ENCODE measurements at regions not wholly inside any gene's neighbourhood (a gene's known extent, or its start where the extent isn't known, plus 50 kb on each side); places are given as distances from the start of the nearest gene placed in this dataset.
"Not testable (repeated sequence)": the region's sequence is repeated elsewhere in the genome, so short reads cannot be mapped to it uniquely, and the experiment has no call there.

DNA sequence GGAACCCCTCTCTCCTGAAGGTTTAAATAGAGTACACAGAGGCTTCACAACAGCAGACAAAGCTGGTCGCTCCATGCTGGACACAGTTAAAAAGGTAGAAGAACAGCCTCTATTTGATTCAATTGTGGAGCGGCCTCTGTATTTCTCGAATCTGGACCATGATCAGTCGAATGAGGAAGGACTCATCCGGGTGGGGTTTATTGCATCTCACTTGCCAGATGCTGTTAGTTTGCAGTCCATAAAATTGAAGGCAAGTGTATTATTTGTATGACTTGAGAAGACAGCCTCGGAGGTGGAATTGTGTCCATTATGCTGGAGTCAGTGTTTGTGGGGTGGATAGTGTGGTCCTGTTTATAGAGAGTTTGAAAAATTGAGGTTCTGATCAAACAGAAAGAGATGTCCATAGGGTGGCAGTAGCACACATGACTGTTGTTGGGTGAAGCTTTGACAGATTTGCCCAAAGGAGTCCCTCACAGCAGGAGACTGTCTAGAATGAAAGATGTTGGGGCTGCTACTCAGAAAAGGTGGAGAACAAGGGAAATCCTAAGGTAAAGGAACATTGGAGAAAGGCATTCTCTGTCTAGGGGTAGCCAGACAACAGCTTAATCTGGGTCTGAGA, 545.5 kb downstream of the RPIA start:
- intact Hi-C loops (cut with DNase I); DNase-seq (ENCODE audit: low spot score): not testable (repeated sequence)

DNA sequence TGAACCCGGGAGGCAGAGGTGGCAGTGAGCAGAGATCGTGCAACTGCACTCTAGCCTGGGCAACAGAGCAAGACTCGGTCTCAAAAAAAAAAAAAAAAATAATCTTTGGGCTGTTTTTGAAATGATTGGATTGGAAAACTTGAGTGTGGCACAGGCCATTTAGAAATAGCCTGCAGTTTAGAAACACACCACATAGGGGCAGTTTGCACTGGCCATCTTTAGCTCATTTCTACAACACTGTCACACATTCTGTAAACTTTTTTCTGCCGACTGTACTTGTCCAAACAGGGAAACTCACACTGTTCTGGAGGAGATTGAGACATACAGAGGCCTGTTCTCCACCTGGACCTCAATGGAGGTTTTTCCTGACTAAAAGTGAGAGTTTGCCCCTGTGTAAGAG, 546.3 kb downstream of the RPIA start:
- intact Hi-C loops (cut with DNase I); DNase-seq (ENCODE audit: low spot score): not testable (repeated sequence)

DNA sequence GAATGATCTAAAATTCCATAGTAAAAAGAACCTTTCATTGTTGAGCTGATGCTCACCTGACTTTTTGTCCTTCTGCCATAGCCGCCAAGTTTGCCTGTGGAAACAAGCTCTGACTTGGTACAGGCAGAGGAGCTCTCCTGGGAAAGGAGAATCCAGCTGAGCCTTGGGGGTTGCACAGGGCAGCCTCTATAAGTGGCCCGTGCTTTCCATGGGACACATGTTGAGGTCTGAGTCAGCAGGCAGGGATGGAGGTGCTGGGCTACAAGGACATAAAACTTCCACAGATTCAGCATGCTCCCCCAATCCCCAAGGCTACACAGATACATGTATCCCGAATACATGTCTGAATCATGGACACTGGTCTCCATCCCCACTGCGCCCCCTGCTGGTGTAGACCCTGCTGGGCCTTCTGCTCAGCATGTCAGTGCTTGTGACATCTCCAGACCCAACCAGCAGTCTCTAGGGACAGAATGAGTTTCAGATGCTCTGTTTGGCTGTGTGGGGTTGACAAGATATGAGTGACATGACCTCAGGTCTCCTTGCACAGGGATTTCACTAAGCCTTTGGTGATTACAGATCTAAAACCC, 551.7 kb downstream of the RPIA start:
- DNase-seq (ENCODE audit: low spot score); intact Hi-C loops (cut with DNase I): not testable (repeated sequence)

DNA sequence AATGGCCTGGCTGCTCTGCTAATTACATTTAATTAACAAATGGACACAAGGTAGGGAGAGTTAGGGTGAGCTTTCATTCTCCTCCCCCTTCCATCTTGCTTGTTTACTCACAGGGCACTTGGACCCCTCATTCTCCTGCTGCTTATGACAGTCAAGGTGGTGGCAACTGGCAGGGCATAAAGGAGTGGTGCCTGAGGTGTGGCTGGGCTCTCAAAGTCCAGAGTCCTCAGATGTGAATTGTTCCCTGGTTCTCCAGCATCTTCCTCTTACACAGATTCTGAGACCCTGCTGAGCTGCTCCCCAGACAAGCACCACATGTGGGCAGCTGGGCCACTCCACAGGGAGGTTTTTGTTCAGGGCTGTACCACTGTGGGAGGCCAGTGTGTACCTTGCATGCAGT, 552.9 kb downstream of the RPIA start:
- intact Hi-C loops (cut with DNase I); DNase-seq (ENCODE audit: low spot score): not testable (repeated sequence)

DNA sequence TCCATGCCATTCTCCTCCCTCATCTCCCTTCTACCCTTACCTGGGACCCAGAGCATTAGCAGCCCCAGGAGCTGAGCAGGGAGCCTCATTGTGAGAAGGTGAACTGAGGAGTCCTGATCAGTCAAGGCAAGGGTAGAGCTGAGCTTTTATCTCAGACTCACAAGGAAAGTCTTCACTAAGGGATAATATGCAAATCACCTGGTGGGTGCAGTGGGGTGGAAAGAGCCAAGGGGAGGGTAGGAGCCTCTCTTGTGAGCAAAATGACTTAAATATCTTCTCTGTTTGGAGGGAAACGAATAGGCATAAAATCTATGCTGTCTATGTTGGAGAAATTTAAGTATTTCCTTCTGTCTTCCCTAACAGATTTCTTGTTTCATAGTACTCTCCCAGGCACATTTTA, 554.0 kb downstream of the RPIA start:
- intact Hi-C loops (cut with DNase I); DNase-seq (ENCODE audit: low spot score): not testable (repeated sequence)

- DNase-seq (ENCODE audit: low spot score); intact Hi-C loops (cut with DNase I): not testable (repeated sequence)
Observed at GRCh38 chr2:89246027-89246426, 554.6 kb downstream of the RPIA start.

DNA sequence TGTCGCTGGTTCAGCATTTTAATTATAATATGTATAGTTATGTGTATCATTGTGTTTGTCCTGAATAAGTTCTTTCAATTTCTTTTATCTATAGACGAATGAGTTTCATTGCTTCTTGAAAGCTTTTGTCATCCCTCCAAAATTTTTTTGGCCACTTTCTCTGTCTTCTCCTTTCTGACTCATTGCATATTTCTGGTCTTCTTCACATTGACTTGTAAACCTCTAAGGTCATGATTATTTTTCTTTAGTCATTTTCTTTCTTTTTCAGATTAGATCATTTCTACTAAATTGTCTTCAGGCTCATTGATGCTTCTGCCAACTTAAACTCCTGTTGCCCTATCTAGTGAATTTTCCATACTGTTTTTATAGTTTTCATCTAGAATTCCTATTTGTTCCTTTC, 555.1 kb downstream of the RPIA start:
- intact Hi-C loops (cut with DNase I); DNase-seq (ENCODE audit: low spot score): not testable (repeated sequence)

DNA sequence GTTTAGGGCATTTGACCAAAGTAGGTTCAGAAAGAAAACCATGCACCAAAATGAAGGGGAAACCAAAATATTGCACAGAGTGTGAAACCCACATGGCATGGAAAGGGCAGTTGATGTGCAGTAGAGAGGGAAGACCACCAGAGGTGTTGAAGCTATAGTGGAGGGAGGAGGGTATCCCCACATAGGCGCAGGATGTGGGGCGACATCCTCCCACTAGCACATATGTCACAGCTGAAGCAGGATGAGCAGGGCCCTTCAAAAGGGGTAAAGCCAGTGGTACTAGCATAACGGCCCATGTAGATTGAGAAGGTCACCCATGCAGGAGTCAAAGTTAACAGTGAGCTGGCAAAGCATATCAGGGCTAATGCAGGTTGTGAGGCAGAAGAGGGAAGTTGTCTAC, 563.5 kb downstream of the RPIA start:
- intact Hi-C loops (cut with DNase I); DNase-seq (ENCODE audit: low spot score): not testable (repeated sequence)

DNA sequence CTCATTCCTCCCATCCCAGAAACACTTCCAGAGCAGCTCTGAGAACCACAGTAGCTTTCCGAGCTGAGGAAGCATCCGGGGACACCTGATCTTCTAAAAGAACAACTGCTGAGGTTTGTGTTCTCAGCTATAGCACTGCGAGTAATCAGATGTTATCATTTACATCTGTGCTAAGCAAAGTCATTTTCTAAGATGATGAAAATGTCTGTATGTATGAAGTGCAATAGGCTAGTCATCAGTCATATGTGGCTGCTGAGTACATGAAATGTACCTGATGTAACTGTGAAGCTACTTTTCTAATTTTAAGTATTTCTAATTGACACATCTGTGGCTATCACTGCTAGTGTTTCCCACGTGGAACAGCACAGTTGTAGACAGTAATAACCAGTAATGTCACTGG, 582.0 kb downstream of the RPIA start:
- intact Hi-C loops (cut with DNase I); DNase-seq (ENCODE audit: low spot score): not testable (repeated sequence)

DNA sequence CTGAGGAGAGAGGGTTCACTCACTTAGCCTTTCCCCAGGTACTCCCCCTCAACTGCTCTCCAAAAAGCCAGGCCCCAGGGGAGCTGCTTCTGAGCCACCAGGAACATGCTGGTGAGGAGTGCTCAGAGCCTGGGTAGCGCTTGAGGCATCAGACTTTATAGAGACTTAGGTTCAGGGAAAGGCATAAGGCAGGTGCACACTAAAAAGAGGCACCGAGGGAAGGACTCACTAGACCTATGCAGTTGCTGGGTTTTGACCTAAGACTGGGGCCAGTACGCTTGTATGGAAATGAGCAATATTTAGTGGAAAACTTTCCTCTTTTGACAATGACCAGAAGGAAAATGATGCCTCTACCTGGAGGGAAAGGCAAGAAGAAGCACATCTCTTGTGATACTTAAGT, 589.1 kb downstream of the RPIA start:
- intact Hi-C loops (cut with DNase I); DNase-seq (ENCODE audit: low spot score): not testable (repeated sequence)

GRCh38 chr2:89286448-89287080, 595.1 kb downstream of the RPIA start:
- DNase-seq (ENCODE audit: low spot score); intact Hi-C loops (cut with DNase I): not testable (repeated sequence)

DNA sequence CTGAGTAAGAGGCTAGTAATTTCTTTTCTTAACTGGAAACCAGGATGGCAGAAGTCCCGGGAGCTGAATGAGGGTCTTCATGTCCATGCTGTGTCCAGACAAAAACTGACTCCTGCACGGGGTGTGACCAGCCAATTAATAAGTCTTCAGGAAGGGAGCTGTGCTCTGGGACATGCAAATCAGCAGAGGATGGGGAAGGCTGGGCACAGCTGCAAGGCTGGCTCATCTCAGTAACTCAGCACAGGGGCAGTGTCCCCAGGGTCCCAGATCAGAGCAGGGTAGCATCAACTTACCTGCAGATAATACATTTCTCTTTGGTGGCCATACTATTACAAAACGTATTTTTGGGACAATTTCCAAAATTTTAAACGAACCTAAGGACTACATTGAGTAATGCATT, 595.6 kb downstream of the RPIA start:
- intact Hi-C loops (cut with DNase I); DNase-seq (ENCODE audit: low spot score): not testable (repeated sequence)

DNA sequence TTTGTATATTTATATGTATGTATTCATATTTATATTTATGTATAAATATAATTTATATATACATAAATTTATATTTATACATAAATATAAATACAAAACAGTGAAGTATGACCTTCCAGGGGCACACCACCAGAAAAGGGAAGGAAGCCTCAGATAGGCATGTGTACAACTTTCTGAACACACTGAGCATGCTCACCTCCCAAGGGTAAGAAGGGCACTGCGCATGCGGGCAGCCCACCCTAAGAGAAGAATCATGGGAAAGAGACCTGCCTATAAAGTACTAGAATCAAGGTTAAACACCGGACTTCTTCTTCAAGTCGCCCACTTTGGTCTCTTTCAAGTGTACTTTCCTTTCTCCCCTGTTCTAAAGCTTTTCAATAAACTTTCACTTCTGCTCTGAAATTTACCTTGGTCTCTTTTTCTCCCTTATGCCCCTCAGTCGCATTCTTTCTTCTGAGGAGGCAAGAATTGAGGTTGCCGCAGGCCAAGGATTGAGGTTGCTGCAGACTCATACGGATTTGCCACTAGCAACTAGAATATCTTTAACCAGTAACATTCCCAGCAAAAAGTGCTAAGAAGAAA, 600.3 kb downstream of the RPIA start:
- intact Hi-C loops (cut with DNase I): not testable (repeated sequence)

GRCh38 chr2:89293399-89293798, 601.9 kb downstream of the RPIA start:
- DNase-seq (ENCODE audit: low spot score); intact Hi-C loops (cut with DNase I): not testable (repeated sequence)

More for the DNA sequence above, 600.3 kb downstream of the RPIA start:
- not testable (repeated sequence) for DNase-seq (ENCODE audit: low spot score)

- intact Hi-C loops (cut with DNase I); DNase-seq (ENCODE audit: low spot score): not testable (repeated sequence)
Observed at GRCh38 chr2:89294335-89294734, 602.9 kb downstream of the RPIA start.

- intact Hi-C loops (cut with DNase I); DNase-seq (ENCODE audit: low spot score): not testable (repeated sequence)
Observed at GRCh38 chr2:89296820-89297398, 605.4 kb downstream of the RPIA start.

GRCh38 chr2:89299196-89299595, 607.7 kb downstream of the RPIA start:
- DNase-seq (ENCODE audit: low spot score); intact Hi-C loops (cut with DNase I): not testable (repeated sequence)

DNA sequence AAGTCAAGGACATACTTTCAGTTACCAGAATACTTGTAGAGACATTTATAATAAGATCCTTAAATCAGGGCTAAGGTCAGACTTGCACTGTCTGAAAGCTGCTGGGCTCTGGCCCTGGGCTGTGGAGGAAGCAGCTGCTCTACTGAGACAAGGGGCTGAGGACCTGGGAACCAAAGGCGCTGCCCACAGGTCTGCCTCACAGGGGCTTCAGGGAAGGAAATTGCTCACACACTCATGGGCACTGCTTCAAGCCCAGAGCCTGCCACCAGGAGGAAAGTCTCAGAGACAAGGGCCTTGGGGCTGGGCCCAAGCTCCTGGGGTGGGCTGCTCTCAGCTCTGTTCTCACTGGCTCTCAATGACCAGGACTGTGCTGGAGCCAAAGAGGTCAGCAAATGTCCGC, 614.1 kb downstream of the RPIA start:
- intact Hi-C loops (cut with DNase I); DNase-seq (ENCODE audit: low spot score): not testable (repeated sequence)

DNA sequence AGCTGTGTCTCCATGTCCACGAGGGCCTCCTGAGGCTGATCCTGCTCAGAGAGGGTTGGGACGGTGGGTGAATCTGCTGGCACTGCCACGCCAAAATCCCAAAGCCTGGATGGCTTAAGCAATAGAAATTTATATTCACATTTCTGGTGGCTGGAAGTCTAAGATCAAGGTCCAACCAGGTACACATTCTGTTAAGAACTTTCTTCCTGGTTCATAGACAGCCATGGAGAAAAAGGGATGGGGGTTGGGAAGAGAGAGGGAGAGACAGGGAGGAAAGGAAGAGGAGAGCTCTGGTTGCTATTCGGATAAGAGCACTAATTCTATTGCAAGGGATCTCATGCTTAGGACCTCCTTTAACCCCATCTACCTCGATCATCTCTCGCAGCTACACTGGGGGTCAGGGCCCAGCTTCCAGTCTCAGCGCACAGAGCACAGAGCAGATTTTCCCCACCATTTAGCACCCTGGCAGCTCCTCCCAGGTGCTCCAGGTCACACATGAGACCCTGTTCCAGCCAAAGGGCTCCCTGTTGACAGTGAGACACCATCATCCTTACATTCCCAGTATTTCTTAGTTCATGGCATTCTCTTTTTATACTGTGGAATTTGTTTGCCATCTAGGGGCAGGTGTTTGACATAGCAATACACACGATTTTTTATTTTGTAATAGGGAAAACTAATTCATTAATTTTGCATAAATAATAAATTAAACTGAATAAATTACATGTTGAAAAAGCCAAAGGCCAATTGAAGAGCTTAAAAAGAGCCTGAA, 615.6 kb downstream of the RPIA start:
- DNase-seq (ENCODE audit: low spot score); intact Hi-C loops (cut with DNase I): not testable (repeated sequence)
